Peyer's patch (tissue), 4 donors: ENCODE measurements at regions not wholly inside any gene's neighbourhood (a gene's known extent, or its start where the extent isn't known, plus 50 kb on each side); places are given as distances from the start of the nearest gene placed in this dataset.

Experiments used
- DNase-seq, 3 donors: peaks; one replicate each; pipeline ENCODE4 v3.0.0-alpha.2; 2017 to 2019
- H3K27ac ChIP-seq, 4 donors: fragments of 200-600 bp; sonication (generic); one replicate each; pipeline ENCODE4 v1.5.1; 2016 to 2019
- H3K27me3 ChIP-seq, 2 donors: fragments of 200-600 bp; sonication (generic); one replicate each; pipeline ENCODE4 v1.5.1; 2019
- H3K36me3 ChIP-seq, 3 donors: fragments of 200-600 bp; sonication (generic); one replicate each; pipeline ENCODE4 v1.5.1; 2016 to 2019
- H3K4me1 ChIP-seq, 4 donors: fragments of 200-600 bp; sonication (generic); one replicate each; pipeline ENCODE4 v1.5.1; 2016 to 2019
- H3K4me3 ChIP-seq, 4 donors: fragments of 200-600 bp; sonication (generic); 1 replicate in 3 of 4; 2 replicates in 1 of 4; pipeline ENCODE4 v1.5.1; 2016 to 2019; ENCODE audit warnings: mild to moderate bottlenecking in 1 of 4
- H3K9me3 ChIP-seq, 4 donors: fragments of 200-600 bp; sonication (generic); one replicate each; pipeline ENCODE4 v1.5.1; 2016 to 2019; ENCODE audit warnings: mild to moderate bottlenecking in 1 of 4
- POLR2A ChIP-seq, 2 donors: fragments of 450-650 bp; IDR thresholded peaks; one replicate each; pipeline ENCODE4 v1.5.1; 2017; ENCODE audit warnings: antibody characterized with exemption in 2 of 2, mild to moderate bottlenecking in 2 of 2, moderate library complexity in 2 of 2
- TF ChIP-seq, protein P1 (sequence below), 6 experiments: fragments of 450-650 bp in 4 of 6; fragments of 200-600 bp in 2 of 6; sonication (generic) in 1 of 6; IDR thresholded peaks; one replicate each; pipeline ENCODE4 v1.5.1; 2017 to 2019; ENCODE audit warnings: antibody characterized with exemption in 6 of 6, mild to moderate bottlenecking in 3 of 6, moderate library complexity in 1 of 6

DNA sequence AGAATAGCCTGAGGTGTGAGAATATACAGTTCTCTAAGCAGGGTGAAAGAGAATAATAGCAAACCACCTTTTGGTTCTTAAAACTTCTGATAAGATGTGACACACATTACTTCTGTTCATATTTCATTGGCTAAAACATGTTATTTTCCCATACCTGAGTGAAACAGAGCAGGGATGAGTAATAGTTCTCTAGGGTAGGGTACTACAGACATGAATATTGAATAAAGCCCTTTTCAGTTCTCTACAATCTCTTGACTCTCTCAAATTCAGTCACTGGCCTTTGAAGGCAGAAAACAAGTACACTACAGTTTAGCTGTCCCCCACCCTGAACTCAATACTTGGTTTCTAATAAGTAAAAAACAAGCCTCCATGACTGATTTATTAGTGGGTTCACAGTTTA, 454.1 kb upstream of the MDGA2 start:
- no peaks in the 10 kb centered on the region for H3K4me1 ChIP-seq
- no peak for DNase-seq
- H3K9me3 ChIP-seq, result no peaks in the 10 kb centered on the region
- no peak overlapping the region for H3K27ac ChIP-seq
- H3K4me3 ChIP-seq, result no peak overlapping the region
- TF ChIP-seq POLR2A (IDR thresholded peaks at IDR 0.05), result no peak
- TF ChIP-seq, protein P1, sequence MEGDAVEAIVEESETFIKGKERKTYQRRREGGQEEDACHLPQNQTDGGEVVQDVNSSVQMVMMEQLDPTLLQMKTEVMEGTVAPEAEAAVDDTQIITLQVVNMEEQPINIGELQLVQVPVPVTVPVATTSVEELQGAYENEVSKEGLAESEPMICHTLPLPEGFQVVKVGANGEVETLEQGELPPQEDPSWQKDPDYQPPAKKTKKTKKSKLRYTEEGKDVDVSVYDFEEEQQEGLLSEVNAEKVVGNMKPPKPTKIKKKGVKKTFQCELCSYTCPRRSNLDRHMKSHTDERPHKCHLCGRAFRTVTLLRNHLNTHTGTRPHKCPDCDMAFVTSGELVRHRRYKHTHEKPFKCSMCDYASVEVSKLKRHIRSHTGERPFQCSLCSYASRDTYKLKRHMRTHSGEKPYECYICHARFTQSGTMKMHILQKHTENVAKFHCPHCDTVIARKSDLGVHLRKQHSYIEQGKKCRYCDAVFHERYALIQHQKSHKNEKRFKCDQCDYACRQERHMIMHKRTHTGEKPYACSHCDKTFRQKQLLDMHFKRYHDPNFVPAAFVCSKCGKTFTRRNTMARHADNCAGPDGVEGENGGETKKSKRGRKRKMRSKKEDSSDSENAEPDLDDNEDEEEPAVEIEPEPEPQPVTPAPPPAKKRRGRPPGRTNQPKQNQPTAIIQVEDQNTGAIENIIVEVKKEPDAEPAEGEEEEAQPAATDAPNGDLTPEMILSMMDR (IDR thresholded peaks at IDR 0.05), result no peak
- no peaks in the 10 kb centered on the region for H3K36me3 ChIP-seq
- H3K27me3 ChIP-seq, result no peaks in the 10 kb centered on the region

DNA sequence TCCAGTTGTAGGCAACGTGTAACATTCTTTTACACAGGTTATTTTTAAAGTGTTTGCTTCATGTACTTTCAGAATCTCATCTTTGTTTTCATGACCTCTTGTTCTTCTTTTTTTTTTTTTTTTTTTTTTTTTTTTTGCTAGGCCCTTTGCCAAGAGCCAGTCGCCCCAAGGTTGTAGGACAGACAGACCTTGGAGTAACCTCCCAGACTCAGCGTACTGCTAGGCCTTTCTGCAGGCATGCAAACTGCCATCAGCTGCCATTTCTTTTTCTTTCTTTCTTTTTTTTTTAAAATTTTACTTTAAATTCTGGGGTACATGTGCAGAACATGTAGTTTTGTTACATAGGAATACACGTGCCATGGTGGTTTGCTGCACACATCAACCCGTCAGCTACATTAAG, 452.3 kb upstream of the MDGA2 start:
- H3K4me1 ChIP-seq, result no peaks in the 10 kb centered on the region
- no peaks in the 10 kb centered on the region for H3K27me3 ChIP-seq
- H3K4me3 ChIP-seq, result no peak overlapping the region
- no peaks in the 10 kb centered on the region for H3K36me3 ChIP-seq
- H3K9me3 ChIP-seq, result no peaks in the 10 kb centered on the region
- DNase-seq, result no peak
- no peak overlapping the region for H3K27ac ChIP-seq
- TF ChIP-seq POLR2A (IDR thresholded peaks at IDR 0.05), result no peak
- TF ChIP-seq, protein P1 (IDR thresholded peaks at IDR 0.05), result no peak

DNA sequence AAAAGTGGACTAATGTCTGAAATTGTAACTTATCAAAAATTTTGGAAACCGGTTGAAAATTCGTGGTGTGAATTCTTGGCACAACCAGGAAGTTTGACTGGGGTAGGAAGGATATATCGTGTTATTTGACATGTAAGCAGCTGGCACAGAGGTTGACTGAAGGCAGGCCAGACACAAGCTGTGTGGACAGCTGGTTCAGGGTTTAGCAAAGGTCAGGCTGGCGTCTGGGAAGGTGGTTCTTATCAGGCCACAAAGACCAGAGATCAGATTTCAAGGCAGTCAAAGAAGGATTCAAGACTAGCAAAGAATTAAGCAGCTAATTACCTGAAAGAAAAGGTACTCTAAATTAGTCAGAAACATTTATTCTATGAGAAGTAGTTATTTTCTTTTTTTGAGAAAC, 450.2 kb upstream of the MDGA2 start:
- Histone ChIP-seq H3K27me3 (no peaks in the 10 kb centered on the region), H3K4me3 (no peak overlapping the region), H3K4me1 (no peaks in the 10 kb centered on the region), H3K36me3 (no peaks in the 10 kb centered on the region), H3K9me3 (no peaks in the 10 kb centered on the region), H3K27ac (no peak overlapping the region)
- DNase-seq, result no peak
- TF ChIP-seq, protein P1 (IDR thresholded peaks at IDR 0.05), result no peak
- TF ChIP-seq POLR2A (IDR thresholded peaks at IDR 0.05), result no peak

DNA sequence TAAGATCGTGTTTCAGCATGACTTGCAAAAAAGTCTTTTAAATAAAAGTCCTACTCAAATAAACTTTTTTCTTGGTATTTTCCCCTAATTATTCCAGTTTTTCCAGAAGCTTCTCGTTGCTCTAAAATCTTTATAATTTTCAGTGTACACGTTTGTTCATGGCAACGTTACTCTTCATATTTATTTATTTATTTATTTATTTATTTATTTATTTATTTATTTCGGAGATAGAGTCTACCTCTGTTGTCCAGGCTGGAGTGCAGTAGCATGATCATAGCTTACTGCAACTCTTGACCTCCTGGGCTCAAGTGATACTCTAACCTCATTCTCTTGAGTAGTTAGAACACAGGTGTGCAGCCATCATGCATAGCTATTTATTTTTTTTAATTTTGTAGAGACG, 438.3 kb upstream of the MDGA2 start:
- Histone ChIP-seq H3K36me3 (no peaks in the 10 kb centered on the region), H3K9me3 (no peaks in the 10 kb centered on the region), H3K4me3 (no peak overlapping the region), H3K27ac (no peak overlapping the region), H3K27me3 (no peaks in the 10 kb centered on the region), H3K4me1 (no peaks in the 10 kb centered on the region)
- TF ChIP-seq, protein P1 (IDR thresholded peaks at IDR 0.05), result no peak
- TF ChIP-seq POLR2A (IDR thresholded peaks at IDR 0.05), result no peak
- no peak for DNase-seq

DNA sequence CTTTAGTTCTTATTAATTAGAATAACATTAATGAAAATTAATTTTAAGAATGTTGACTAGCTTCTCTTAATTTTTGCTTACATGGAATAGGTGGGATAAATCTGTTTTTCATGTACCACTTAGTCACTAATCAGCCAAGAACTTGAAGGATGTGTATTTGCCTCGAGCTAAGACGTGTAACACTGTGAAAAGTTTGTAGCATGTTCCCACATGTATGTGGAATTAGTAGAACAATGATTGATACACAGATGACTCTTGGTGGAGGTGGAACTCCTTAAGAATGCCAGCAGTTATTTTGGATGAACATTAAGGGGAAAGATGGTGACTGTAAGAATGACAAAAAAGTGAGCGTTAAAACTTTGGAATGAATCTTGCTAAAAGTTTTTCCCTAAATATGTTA, 435.7 kb upstream of the MDGA2 start:
- Histone ChIP-seq H3K27ac (no peak overlapping the region), H3K4me3 (no peak overlapping the region)
- TF ChIP-seq POLR2A (IDR thresholded peaks at IDR 0.05), result no peak
- TF ChIP-seq, protein P1 (IDR thresholded peaks at IDR 0.05), result no peak

DNA sequence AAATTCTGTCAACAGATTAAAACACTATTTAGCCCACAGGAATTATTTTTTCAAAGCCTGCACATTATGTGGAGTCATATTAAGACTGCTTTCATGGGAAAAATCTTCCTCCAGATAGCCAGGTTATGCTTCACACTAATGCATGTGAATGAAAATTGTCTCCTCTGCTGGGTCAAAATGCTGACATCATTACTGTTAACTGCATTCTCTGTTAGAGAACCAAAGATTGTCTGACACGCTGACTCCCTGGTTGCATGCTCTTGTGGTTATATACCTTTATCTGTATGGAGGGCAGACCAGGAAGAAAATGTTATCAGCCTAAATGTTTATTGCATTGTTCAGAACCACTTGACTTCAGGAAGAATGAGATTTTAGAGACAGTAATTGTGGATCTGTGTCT, 432.2 kb upstream of the MDGA2 start:
- Histone ChIP-seq H3K36me3 (no peaks in the 10 kb centered on the region), H3K9me3 (peaks cover 0 to 2% (median 0%) of the 10 kb centered on the region in 4 donors), H3K4me3 (no peak overlapping the region), H3K27ac (no peak overlapping the region), H3K27me3 (no peaks in the 10 kb centered on the region), H3K4me1 (no peaks in the 10 kb centered on the region)
- no peak for DNase-seq
- TF ChIP-seq POLR2A (IDR thresholded peaks at IDR 0.05), result no peak
- TF ChIP-seq, protein P1 (IDR thresholded peaks at IDR 0.05), result no peak

More for the DNA sequence above, 435.7 kb upstream of the MDGA2 start:
- Histone ChIP-seq H3K27me3 (no peaks in the 10 kb centered on the region), H3K36me3 (no peaks in the 10 kb centered on the region), H3K4me1 (no peaks in the 10 kb centered on the region), H3K9me3 (peaks cover 0 to 2% (median 0%) of the 10 kb centered on the region in 4 donors)
- no peak for DNase-seq
